HUES6 (cell line): ENCODE measurements at regions not wholly inside any gene's neighbourhood (a gene's known extent, or its start where the extent isn't known, plus 50 kb on each side); places are given as distances from the start of the nearest gene placed in this dataset.

Source experiments
- H3K27ac ChIP-seq: 2 replicates; pipeline ENCODE4 v1.7.0; 2013; ENCODE audit warnings: low read depth, mild to moderate bottlenecking, low read length, inconsistent platforms
- H3K27me3 ChIP-seq: 2 replicates; pipeline ENCODE4 v1.6.1; 2013; ENCODE audit warnings: low read length; ENCODE audit not compliant: control insufficient read depth, insufficient read depth
- H3K36me3 ChIP-seq: 2 replicates; pipeline ENCODE4 v1.6.1; 2013; ENCODE audit warnings: low read length; ENCODE audit not compliant: control insufficient read depth, insufficient read depth
- H3K4me1 ChIP-seq: 2 replicates; pipeline ENCODE4 v1.6.1; 2013; ENCODE audit warnings: low read length; ENCODE audit not compliant: control insufficient read depth, insufficient read depth
- H3K4me3 ChIP-seq: 2 replicates; pipeline ENCODE4 v1.5.1; 2013; ENCODE audit warnings: low read depth, low read length
- H3K9ac ChIP-seq: one replicate; pipeline ENCODE4 v1.6.1; 2013; ENCODE audit warnings: mild to moderate bottlenecking, low read length
- H3K9me3 ChIP-seq: 2 replicates; pipeline ENCODE4 v1.6.1; 2013; ENCODE audit warnings: low read depth, low read length; ENCODE audit not compliant: control insufficient read depth, insufficient read depth

DNA sequence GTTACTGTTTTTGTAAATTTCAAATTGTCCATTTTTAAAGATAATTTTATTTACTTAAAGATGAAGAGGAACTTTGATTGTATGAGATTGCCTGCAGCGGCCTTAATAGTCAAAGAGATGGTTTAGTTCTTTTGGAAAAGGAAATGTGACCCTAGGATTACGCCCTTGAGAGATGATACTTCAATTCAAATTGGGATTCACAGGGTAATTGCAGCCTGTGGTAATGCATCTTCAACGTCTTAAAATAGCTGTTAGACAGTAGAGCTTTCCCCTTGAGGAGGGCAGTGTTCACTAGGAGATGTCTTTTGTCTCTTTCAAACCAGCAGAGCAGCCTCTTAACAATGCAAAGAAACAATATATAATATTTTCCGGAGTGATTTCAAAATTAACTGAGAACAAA, 127.1 kb downstream of the TAF11L14 start:
- peaks cover 4% of the 10 kb centered on the region; the same call in 1 of the 2 replicates for H3K9me3 ChIP-seq
- H3K27me3 ChIP-seq = no peaks in the 10 kb centered on the region
- H3K27ac ChIP-seq = no peak overlapping the region
- no peak overlapping the region for H3K9ac ChIP-seq
- no peaks in the 10 kb centered on the region for H3K36me3 ChIP-seq
- H3K4me1 ChIP-seq = no peaks in the 10 kb centered on the region
- no peak overlapping the region for H3K4me3 ChIP-seq

DNA sequence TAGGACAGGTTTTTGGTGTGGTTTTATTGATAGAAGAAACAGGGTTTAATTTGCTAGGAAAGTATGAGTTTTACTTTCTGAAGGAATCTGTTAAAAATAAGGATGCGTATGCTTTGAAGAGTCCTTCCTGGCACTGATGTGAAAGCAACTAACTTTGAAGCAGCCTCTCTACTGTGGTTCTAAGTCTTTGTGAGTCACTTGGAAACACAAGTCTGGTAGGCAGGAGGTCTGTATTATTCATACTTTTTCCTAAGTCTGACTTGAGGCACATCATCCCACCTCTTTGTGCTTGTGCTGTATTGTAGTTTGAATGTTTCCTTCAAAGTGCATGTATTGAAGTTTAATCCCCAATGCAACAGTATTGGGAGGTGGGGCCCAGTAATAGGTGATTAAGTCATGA, 129.0 kb downstream of the TAF11L14 start:
- H3K27me3 ChIP-seq = no peaks in the 10 kb centered on the region
- no peaks in the 10 kb centered on the region for H3K9me3 ChIP-seq
- H3K36me3 ChIP-seq = no peaks in the 10 kb centered on the region
- no peaks in the 10 kb centered on the region for H3K4me1 ChIP-seq
- no peak overlapping the region for H3K4me3 ChIP-seq
- H3K9ac ChIP-seq = no peak overlapping the region
- H3K27ac ChIP-seq = no peak overlapping the region

DNA sequence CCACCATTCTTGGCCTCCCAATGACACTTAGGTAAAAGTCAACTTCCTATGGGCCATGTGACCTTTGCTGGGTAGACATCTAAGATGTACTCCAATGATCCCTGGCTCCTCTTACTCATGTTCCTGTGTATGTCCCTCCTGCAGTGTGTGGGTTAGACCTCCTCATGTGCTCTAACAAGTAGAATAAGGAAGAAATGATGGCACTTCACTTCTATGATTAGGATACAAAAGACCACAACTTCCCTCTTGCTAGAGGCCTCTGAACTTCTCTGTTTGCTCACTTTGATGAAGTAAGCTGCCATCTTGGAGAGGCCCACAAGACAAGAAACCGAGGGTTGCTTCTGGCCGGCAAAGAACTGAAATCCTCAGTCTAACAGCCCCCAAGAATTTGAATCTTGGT, 131.8 kb downstream of the TAF11L14 start:
- Histone ChIP-seq H3K27ac (no peak overlapping the region), H3K27me3 (no peaks in the 10 kb centered on the region), H3K9ac (no peak overlapping the region), H3K9me3 (no peaks in the 10 kb centered on the region), H3K4me1 (no peaks in the 10 kb centered on the region), H3K4me3 (no peak overlapping the region), H3K36me3 (no peaks in the 10 kb centered on the region)

DNA sequence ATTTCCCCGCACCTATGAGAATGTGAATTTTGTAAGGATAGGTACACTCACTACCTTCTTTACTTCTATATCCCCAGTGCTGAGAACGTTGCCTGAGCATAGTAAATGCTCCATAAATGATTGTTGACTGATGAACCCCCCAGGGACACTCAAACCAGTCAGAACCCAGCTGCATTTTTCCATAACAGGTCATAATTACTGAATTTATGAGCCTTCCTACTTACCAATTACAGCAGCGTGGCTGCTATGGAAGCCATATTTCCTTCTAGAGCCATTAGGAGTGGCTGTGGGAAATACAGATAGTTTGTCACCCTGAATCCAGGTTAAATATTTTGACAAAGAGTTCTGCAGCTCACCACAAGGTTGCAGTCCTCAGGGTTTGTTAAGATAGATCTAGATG, 135.0 kb downstream of the TAF11L14 start:
- no peak overlapping the region for H3K9ac ChIP-seq
- no peak overlapping the region for H3K4me3 ChIP-seq
- no peaks in the 10 kb centered on the region for H3K27me3 ChIP-seq
- H3K27ac ChIP-seq = no peak overlapping the region
- H3K9me3 ChIP-seq = no peaks in the 10 kb centered on the region
- no peaks in the 10 kb centered on the region for H3K4me1 ChIP-seq
- no peaks in the 10 kb centered on the region for H3K36me3 ChIP-seq

DNA sequence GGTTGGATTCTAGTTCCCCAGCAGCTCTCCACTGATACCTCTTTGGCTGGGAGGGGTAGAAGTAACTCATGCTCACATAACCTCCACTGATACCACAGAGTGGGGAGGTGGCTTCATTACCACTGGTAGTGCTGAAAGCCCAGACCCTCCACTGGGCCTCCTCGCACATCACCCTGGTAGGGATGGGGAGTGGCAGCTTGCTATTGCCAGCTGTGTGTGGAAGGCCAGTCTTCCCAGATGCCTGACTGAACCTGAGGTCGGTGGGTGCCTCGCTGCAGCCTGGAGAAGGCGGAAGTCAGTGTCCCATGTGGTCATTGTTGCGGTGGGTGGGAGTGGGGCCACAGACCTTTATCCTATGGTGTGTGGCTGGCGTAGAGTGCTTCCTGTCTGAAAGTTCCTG, 138.0 kb downstream of the TAF11L14 start:
- Histone ChIP-seq H3K27ac (no peak overlapping the region), H3K4me3 (no peak overlapping the region), H3K36me3 (no peaks in the 10 kb centered on the region), H3K27me3 (no peaks in the 10 kb centered on the region), H3K9me3 (no peaks in the 10 kb centered on the region), H3K4me1 (no peaks in the 10 kb centered on the region), H3K9ac (no peak overlapping the region)

DNA sequence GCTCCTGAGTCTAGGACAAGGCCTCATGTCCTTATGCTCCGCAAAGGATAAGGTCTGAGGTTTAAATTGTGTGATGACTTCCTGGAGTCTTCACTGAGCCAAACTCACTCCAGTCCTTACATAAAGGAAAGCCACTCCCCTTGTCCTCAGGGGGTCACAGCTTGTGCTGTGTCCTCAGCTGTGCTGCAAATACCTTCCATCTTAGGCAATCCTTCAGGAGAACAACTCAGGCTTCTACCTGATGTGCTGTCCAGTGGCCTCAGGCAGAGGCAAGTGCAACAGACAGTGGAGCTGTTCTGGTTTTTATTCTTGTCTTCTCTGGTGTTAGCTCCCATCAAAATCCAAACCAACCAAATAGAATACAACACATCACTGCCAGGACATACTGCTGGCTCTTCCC, 151.5 kb downstream of the TAF11L14 start:
- H3K9ac ChIP-seq = no peak overlapping the region
- no peaks in the 10 kb centered on the region for H3K9me3 ChIP-seq
- no peak overlapping the region for H3K27ac ChIP-seq
- peaks cover 3% of the 10 kb centered on the region; the same call in 1 of the 2 replicates for H3K4me1 ChIP-seq
- H3K27me3 ChIP-seq = no peaks in the 10 kb centered on the region
- H3K36me3 ChIP-seq = no peaks in the 10 kb centered on the region
- H3K4me3 ChIP-seq = no peak overlapping the region

DNA sequence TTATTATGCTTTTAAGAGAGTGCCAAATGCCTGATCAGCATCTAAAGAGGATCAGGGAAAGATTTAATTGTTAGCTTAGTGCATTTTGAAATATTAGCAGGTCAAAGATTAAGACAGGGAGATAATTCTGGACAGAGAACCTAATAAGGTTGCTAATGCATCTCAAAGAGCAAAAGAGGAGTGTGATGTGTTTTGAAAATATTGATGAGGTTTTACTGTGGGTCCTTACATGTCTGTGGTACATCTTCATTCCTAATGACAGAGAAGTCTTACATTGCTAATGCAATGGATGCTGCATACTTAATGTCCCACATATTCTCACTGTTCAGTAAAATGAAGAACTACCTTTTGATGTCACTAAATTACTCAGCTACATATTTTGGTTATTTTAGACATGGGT, 154.1 kb downstream of the TAF11L14 start:
- Histone ChIP-seq H3K9ac (no peak overlapping the region), H3K4me3 (no peak overlapping the region), H3K4me1 (peaks cover 3% of the 10 kb centered on the region; the same call in 1 of the 2 replicates), H3K27ac (no peak overlapping the region), H3K36me3 (no peaks in the 10 kb centered on the region), H3K9me3 (no peaks in the 10 kb centered on the region), H3K27me3 (no peaks in the 10 kb centered on the region)

DNA sequence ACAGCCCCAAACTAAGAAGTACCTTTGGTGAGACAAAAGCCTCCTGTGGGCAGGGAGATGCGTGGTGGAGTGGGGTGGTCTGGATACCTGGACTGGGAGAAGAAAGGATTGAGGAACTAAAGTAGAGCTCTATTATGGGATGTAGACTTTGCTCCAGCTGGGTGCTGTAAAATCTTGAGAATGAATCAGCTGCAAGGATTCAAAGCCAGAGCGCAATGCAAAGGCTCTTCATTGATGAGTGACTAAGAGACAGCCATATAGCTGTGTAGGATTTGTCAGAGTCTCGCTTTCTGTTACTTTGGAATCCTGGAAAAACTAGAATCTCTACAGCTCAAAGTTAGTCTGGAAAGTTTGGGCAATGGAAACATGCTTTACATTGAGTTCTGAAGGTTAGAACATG, 159.9 kb downstream of the TAF11L14 start:
- H3K27me3 ChIP-seq = no peaks in the 10 kb centered on the region
- no peak overlapping the region for H3K27ac ChIP-seq
- H3K9me3 ChIP-seq = no peaks in the 10 kb centered on the region
- no peak overlapping the region for H3K4me3 ChIP-seq
- no peaks in the 10 kb centered on the region for H3K36me3 ChIP-seq
- no peaks in the 10 kb centered on the region for H3K4me1 ChIP-seq
- no peak overlapping the region for H3K9ac ChIP-seq

DNA sequence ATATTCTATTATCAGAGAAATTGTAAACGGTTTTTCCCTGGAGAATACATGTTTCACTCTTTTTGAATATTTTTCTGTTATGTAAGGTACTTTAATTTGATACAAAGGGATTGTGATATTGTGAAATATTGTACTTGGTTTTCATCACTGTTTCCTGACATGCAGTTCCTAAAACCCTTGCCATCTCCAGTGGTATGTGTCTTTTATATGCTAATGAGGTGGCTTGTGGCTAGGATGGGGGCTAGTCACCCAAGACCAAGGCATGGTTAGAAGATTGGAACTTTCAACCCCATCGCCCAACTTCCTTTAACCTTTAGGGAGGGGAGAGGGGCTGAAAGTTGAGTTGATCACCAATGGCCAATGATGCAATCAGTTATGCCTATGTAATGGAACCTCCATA, 160.6 kb downstream of the TAF11L14 start:
- Histone ChIP-seq H3K9ac (no peak overlapping the region), H3K27me3 (no peaks in the 10 kb centered on the region), H3K36me3 (no peaks in the 10 kb centered on the region), H3K27ac (no peak overlapping the region), H3K4me1 (no peaks in the 10 kb centered on the region), H3K9me3 (no peaks in the 10 kb centered on the region), H3K4me3 (no peak overlapping the region)

DNA sequence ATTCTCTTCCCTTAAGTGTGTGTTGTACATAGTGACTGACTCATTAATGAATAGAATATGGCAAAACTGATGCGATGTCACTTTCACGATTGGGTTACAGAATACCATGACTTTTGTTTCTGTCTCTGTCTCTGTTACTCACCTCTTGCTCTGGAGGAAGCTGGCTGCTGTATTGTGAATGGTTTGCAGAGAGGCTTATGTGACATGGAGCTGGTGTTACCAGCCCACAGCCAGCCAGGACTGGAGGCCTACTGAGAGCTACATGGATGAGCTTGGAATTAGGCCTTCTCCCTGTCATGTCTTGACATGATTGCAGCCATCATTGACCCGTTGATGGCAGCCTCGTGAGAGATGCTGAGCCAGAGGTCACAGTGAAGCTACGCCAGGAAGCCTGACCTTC, 161.9 kb downstream of the TAF11L14 start:
- no peaks in the 10 kb centered on the region for H3K9me3 ChIP-seq
- no peak overlapping the region for H3K9ac ChIP-seq
- H3K27me3 ChIP-seq = no peaks in the 10 kb centered on the region
- H3K4me3 ChIP-seq = no peak overlapping the region
- H3K4me1 ChIP-seq = no peaks in the 10 kb centered on the region
- no peaks in the 10 kb centered on the region for H3K36me3 ChIP-seq
- H3K27ac ChIP-seq = no peak overlapping the region

DNA sequence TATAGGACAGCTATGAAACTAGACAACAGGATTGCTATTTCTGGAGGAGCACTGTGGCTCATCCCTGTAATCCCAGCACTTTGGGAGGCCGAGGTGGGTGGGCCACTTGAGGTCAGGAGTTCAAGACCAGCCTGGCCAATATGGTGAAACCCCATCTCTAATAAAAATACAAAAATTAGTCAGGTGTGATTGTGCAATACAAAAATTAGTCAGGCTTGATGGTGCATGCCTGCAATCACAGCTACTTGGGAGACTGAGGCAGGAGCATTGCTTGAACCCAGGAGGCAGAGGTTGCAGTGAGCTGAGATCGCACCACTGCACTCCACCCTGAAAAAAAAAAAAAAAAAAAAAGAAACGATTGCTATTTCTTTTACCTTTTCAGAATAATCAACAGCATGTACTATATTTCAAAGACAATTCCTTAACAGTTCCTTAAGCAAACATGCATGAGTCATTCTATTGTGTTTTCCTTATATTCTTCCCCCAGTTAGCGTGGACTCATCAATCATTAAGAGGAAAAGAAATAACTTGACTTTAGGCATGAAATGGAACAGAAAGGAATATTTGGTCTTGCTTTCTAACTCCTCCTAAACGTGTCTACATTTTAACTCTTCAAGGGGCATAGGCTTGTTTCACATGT, 162.6 kb downstream of the TAF11L14 start:
- no peaks in the 10 kb centered on the region for H3K9me3 ChIP-seq
- H3K27ac ChIP-seq = no peak overlapping the region
- H3K36me3 ChIP-seq = no peaks in the 10 kb centered on the region
- H3K27me3 ChIP-seq = no peaks in the 10 kb centered on the region
- no peak overlapping the region for H3K9ac ChIP-seq
- H3K4me1 ChIP-seq = no peaks in the 10 kb centered on the region
- H3K4me3 ChIP-seq = no peak overlapping the region

DNA sequence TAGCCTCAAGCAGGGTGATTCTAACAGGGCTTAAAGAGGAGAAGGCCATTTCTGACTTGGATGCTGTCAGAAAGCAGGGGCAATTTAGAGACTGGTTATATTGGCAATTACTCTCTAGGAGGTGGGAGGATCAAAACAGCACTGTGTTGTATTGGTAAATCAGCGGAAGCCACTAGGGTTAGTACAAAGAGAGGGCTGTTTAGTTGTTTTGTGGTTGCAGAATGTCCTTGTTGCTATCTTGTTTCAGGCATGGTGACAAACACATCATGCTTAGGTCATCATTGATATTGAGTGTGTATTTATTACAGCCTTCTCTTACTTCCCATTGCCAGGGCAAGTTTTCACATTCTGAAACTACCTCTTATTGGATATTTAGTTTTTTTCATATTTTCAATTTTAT, 165.3 kb downstream of the TAF11L14 start:
- Histone ChIP-seq H3K9me3 (no peaks in the 10 kb centered on the region), H3K4me1 (0 out of 2 replicates have a peak, but pooled peaks cover 8% of the 10 kb centered on the region), H3K9ac (no peak overlapping the region), H3K36me3 (no peaks in the 10 kb centered on the region), H3K4me3 (no peak overlapping the region), H3K27me3 (no peaks in the 10 kb centered on the region), H3K27ac (no peak overlapping the region)
